ENCODE measurements at regions not wholly inside any gene's neighbourhood (a gene's known extent, or its start where the extent isn't known, plus 50 kb on each side); places are given as distances from the start of the nearest gene placed in this dataset.

GRCh38 chr6:133799043-133799442 is 89.9 kb upstream of the TCF21 start:
- Histone ChIP-seq H3K4me1 (peaks cover 6 to 14% of the 10 kb centered on the region in 2 donors), H3K4me3 (no peak overlapping the region), H3K27me3 (no peaks in the 10 kb centered on the region), H3K27ac (peak overlapping the region; percentile 68 to 71), H3K9me3 (peaks cover 0 to 24% of the 10 kb centered on the region in 2 donors), H3K36me3 (no peaks in the 10 kb centered on the region)
- no peak for TF ChIP-seq CTCF (IDR thresholded peaks at IDR 0.05)
- intact Hi-C loops (cut with DNase I): no loop called here
- DNase-seq (ENCODE audit: low spot score in 2 of 2): no peak

- Histone ChIP-seq H3K4me1 (peaks cover 6 to 13% of the 10 kb centered on the region in 2 donors), H3K4me3 (no peak overlapping the region), H3K27ac (no peak overlapping the region), H3K27me3 (no peaks in the 10 kb centered on the region), H3K36me3 (no peaks in the 10 kb centered on the region), H3K9me3 (peaks cover 0 to 8% of the 10 kb centered on the region in 2 donors)
- intact Hi-C loops (cut with DNase I): no loop called here
- no peak for DNase-seq (ENCODE audit: low spot score in 2 of 2)
- TF ChIP-seq CTCF (IDR thresholded peaks at IDR 0.05): no peak
Measured at GRCh38 chr6:133802861-133803260, 86.1 kb upstream of the TCF21 start.

- DNase-seq (ENCODE audit: low spot score in 2 of 2): no peak
- H3K4me1 ChIP-seq: peaks cover 6 to 15% of the 10 kb centered on the region in 2 donors
- TF ChIP-seq CTCF (IDR thresholded peaks at IDR 0.05): no peak
- intact Hi-C loops (cut with DNase I): no loop called here
- peak overlapping the region; percentile 48 to 51 for H3K27ac ChIP-seq
- no peak overlapping the region for H3K4me3 ChIP-seq
- no peaks in the 10 kb centered on the region for H3K27me3 ChIP-seq
- H3K36me3 ChIP-seq: no peaks in the 10 kb centered on the region
- H3K9me3 ChIP-seq: no peaks in the 10 kb centered on the region
Measured at GRCh38 chr6:133804265-133804664, 84.6 kb upstream of the TCF21 start.

- H3K4me1 ChIP-seq: peaks cover 0 to 9% of the 10 kb centered on the region in 2 donors
- DNase-seq (ENCODE audit: low spot score in 2 of 2): no peak
- intact Hi-C loops (cut with DNase I): loop anchor here (5.0 kb wide), 1 partner anchor 44 kb away; no protein-coding TSS in a partner anchor
Measured at GRCh38 chr6:133805876-133806275, 83.0 kb upstream of the TCF21 start.

GRCh38 chr6:133806382-133807140 is 82.4 kb upstream of the TCF21 start:
- Histone ChIP-seq H3K4me3 (no peak overlapping the region), H3K4me1 (peaks cover 0 to 9% of the 10 kb centered on the region in 2 donors), H3K9me3 (no peaks in the 10 kb centered on the region), H3K27ac (peak overlapping the region in 1 of 2 donors; percentile 2), H3K27me3 (no peaks in the 10 kb centered on the region), H3K36me3 (no peaks in the 10 kb centered on the region)
- TF ChIP-seq CTCF (IDR thresholded peaks at IDR 0.05): no peak
- DNase-seq (ENCODE audit: low spot score in 2 of 2): no peak
- intact Hi-C loops (cut with DNase I): loop anchor here (5.0 kb wide), 1 partner anchor 44 kb away; no protein-coding TSS in a partner anchor

More at GRCh38 chr6:133805876-133806275, 83.0 kb upstream of the TCF21 start:
- Histone ChIP-seq H3K36me3 (no peaks in the 10 kb centered on the region), H3K4me3 (no peak overlapping the region), H3K27me3 (no peaks in the 10 kb centered on the region), H3K27ac (no peak overlapping the region), H3K9me3 (no peaks in the 10 kb centered on the region)
- TF ChIP-seq CTCF (IDR thresholded peaks at IDR 0.05): no peak

Data from ascending aorta (tissue), 2 donors.